Erythroblast (primary cell): ENCODE measurements at regions not wholly inside any gene's neighbourhood (a gene's known extent, or its start where the extent isn't known, plus 50 kb on each side); places are given as distances from the start of the nearest gene placed in this dataset.

Source experiments
- GATA1 ChIP-seq: IDR thresholded peaks from 2 replicates; pipeline ENCODE4 v1.6.1; 2011; ENCODE audit warnings: low read depth, mild to moderate bottlenecking, control low read depth, low read length, moderate library complexity
- POLR2A ChIP-seq: IDR thresholded peaks from 2 replicates; pipeline ENCODE4 v1.6.1; 2011; ENCODE audit warnings: mild to moderate bottlenecking, low read length

DNA sequence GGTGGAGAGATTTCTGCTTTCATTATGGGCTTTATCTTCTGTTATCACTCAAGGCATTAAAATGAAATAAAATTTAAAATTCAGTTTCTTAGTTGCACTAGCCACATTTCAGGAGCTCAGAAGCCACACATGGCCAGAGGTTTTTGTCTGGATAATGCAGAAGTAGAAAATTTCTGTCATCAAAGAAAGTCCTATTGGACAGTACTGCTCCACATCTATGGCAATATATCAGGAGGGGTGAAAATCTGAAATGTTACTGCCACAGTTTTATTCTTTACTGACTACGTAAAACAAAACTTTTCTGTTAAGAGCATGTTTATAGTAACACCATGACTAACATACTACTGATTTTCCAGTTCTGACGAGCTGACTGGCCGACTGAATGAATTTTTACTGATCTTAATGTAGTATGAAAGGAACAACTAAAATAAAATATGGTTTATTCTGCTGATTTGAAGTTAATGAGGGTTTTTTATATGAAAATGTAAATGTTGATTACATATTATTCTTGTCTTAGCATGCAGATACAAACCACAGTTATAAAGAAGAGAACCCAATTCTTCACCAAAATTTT, 264.0 kb upstream of the HAND2 start:
- TF ChIP-seq POLR2A (no peak), GATA1 (no peak)
